GM18868 (cell line): ENCODE measurements at regions not wholly inside any gene's neighbourhood (a gene's known extent, or its start where the extent isn't known, plus 50 kb on each side); places are given as distances from the start of the nearest gene placed in this dataset.

Experiments
- ATAC-seq: cut with Tn5 transposase; IDR thresholded peaks from one replicate; pipeline ENCODE4 v1.9.1; 2021; ENCODE audit warnings: mild to moderate bottlenecking, moderate library complexity; ENCODE audit not compliant: unreplicated experiment

- no peak for ATAC-seq
Observed at GRCh38 chr16:51359141-51359955, 208.3 kb upstream of the SALL1 start.

DNA sequence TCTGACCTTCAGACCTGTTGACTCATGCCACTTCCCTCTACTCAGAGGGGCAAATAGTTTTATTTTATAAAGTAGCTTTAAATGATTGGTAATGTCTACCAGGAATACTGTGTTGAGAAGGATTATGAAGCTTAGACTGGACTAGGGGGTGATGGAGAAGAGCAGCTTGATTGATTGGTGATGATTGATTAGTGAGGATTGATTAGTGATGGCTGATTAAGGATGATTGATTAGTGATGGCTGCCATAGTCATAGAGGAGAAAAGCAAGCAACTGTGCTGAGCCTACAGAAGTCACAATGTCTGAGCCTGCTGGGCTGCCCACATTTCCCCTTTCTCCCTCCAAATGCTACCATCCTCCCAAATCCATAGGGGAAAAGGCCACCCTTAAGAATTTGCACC lies 206.8 kb upstream of the SALL1 start:
- no peak for ATAC-seq

- ATAC-seq, result no peak
Observed at GRCh38 chr16:51355875-51356274, 204.8 kb upstream of the SALL1 start.

DNA sequence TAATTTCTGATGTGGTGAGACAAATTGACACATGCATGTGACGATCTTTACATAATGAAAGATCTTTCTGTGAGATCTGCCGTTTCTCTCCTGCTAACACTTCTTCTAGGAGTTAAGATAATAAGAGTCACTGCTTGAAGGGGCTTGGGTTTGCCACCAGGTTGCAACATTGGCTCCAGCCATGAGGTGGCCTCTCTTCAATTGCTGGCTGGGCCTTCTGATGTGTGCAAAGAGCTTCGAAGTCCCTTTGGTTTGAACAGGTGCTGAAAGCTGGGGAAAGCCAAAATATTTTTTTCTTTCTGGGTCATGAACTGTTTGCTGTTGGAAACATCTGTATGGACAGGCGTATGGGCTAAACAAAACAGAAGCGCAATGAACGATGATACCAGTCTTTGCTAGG lies 204.1 kb upstream of the SALL1 start:
- no peak for ATAC-seq

DNA sequence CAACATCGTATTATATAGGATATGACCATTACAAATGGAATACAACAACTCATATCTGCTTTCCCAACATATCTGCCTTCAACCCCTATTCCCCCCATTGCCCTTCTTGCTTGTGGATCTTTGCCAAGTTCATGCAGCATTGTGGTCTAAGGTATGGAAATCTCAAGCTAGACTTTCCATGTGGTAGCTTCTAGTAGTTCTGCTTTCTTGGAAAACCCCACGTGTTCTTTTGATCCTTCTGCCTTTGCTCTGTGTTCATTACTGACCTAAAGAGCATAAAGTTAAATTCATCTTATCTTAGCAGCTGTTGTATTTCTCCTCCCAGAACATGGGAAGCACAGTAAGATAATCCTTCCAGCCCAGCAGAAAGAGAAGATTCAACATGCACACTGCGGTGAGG lies 202.0 kb upstream of the SALL1 start:
- ATAC-seq, result no peak

DNA sequence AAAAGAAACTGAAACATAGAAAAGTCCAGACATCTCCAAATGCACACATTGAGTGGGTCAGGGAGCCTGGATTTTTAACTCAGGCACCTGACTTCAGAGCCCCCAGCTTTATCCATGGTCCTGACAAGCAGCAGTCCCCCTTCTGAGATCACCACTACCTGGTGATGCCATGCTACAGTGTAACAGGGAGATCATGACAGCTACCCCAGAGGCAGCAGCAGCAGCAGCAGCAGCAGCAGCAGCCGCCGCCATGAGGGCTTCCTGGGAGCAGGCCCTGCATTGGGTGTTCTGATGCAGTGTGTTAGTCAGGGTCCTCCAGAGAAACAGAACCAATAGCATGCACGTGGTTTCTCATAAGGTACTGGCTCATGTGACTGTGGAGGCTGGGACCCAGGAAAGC lies 198.6 kb upstream of the SALL1 start:
- ATAC-seq, result no peak

DNA sequence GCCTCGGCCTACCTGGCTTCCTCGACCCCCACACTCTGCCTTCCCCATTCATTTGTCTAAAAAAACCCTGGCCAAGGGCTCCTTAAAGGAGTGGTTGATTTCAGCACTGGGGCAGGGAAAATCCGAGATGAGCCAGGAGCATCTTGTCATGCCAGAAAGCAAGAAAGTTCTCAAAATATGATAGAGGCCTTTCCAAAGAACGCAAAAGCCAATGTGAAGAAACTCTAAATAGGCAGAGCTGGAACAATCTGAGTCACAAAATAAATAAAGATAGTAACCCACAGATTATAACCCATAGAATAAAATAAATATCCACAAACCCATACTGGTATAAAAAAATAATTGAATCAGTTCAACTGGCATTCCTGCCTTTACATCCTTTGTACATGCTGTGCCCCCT lies 192.3 kb upstream of the SALL1 start:
- ATAC-seq, result no peak

- no peak for ATAC-seq
Observed at GRCh38 chr16:51341204-51341603, 190.1 kb upstream of the SALL1 start.

DNA sequence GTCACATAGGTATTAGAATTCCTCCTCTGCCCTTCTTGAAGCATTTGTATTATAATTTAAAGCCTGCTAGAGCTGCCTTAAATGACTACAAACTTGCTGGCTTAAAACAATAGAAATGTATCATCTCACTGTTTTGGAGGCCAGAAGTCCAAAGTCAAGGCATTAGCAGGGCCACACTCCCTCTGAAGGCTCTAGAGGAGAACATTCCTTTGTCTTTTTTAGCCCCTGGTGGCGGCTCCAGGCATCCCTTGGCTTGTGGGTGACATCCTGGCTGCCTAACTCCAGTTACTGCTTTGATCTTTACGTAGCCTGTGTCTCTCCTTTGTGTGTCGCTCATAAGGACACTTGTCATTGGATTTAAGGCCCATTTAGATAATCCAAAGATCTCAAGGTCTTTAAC lies 186.6 kb upstream of the SALL1 start:
- ATAC-seq, result no peak

GRCh38 chr16:51328733-51329132 lies 177.7 kb upstream of the SALL1 start:
- no peak for ATAC-seq

DNA sequence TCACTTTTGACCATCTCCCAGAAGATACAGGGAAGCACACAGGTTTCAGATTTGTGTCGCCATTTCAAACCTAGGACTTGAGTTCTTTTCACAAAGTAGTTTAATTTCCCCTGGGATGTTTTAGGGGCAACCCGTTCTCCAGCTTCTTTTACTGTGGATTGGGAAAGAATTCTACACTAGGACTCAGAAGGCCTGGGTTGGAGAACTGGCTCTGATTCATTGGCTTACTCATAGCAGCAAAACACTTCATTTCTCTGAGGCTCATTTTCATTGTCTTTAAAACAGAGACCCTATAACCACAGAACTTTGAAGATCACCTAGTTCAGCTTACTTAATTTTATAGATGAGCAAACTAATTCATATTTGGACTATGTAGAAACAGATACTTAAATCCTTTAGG lies 175.9 kb upstream of the SALL1 start:
- ATAC-seq, result no peak

DNA sequence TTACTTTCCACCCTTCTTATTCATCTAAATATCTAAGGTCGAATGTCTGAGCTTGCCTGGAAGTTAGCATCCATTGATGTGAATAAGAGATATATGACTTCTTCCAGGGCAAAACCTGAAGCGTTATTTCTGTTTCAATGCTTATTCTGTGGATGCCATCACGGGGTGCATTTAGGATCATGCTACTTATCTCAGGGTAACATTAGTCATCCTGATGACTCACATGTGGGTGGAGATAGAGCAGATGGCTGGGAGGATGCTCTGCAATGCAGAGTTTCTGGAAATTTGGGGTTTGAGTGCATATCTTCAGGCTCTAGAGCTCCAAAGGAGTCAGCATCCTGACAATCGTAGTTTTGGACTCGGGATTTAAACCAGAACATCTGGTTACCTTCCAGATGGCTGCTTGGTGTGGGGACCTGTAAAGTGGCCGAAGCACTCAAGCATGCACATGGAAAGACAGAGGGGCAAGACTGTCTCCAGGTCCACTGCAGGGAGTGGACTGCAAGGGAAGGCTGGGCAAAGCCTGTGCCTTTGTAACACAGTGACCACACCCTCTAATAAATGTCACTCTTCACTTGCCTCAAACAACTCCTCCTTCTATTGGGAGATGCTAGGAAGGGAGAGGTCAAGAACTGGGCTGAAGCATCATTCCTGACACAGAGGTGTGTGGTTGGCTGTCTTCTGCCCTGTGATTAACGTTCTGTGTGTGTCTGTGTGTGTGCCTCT lies 175.2 kb upstream of the SALL1 start:
- no peak for ATAC-seq

DNA sequence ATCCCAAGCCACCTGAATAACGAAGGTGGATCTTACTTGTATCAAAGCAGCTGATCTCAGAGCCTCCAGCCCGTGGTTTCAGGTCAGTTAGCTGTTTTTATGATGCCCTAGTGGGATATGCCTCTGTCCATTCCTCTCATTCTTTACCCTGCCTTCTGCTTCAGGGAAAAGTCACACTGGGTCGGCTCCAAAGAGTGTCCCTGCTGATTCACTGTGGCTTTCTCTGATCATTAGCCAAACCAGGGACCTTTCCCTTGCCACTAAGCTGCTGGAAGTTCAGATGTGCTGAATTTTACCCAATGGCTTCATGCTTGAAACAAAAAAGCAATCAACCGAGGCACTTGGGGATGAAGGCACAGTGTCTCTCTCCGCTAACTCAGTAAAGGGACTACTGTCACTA lies 170.2 kb upstream of the SALL1 start:
- ATAC-seq, result no peak

DNA sequence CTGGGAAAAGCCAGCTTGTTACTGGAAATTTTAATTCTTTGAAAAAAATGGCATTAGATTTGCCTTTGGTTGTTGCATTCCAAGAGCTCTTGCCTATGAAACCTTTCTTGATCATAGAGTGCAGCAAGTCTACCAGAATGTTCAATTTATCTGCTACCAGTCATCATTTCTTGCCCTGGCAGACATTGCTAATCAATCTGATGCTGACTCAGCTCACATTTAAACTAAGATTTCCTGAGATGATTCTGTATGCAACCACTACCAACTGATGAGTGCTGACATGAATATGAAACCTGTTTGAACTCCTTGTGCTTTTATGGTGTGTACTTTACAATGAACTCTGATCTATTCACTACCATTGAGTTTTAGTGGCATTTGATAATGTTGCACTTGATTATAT lies 166.5 kb upstream of the SALL1 start:
- ATAC-seq, result no peak

DNA sequence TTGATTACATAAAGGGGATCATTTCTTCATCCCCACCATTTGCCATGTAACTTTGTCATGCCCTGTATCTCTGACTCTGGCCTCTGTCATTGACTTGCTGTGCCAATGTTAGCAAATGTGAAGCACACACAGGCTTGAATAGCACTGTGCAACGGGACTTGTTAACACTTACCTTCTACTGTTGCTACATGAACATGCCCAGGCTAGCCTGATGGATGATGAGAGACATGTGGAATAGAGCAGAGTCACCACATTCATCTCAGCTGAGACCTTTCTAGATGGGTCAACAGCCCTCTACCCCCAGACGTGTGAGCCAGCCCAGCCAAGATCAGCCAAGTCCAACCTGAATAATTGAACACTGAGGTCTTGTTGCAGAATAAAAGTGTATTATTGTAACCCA lies 162.1 kb upstream of the SALL1 start:
- no peak for ATAC-seq

DNA sequence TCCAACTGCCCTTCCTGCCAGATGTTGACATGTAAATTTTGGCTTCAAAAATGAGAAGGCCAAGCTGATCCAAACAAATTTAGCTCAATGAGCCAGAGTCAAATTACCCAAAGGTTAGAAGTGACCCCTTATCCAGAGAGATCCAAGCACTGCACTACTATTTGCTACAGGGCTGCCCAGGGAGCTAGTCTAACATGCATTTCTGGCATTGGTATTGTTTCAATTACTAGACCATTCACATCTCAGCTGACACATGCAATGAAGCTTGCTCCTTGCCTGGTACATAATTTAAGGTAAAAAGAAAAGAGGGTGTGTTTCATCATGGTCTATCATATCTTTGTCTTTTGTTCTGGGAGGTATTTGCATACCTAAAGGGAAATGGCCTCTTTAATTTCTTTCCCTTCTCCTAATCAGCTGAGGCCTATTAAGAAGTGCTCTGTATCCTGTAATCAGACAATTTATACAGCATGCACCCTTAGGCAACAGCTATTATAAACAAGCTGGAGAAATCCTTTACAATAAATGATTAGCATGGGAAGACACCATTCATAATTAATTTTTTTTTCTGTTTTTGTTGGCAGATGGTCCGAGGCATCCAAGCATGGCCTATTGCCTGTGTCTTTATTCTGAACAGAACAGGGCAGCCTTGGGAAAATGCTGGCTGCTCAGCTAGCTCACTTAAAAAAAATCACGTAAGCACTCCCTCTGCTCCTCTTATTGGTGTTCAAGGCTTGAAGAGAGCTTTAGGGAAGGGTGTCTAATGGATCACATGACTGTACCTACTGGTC lies 161.5 kb upstream of the SALL1 start:
- ATAC-seq, result no peak

DNA sequence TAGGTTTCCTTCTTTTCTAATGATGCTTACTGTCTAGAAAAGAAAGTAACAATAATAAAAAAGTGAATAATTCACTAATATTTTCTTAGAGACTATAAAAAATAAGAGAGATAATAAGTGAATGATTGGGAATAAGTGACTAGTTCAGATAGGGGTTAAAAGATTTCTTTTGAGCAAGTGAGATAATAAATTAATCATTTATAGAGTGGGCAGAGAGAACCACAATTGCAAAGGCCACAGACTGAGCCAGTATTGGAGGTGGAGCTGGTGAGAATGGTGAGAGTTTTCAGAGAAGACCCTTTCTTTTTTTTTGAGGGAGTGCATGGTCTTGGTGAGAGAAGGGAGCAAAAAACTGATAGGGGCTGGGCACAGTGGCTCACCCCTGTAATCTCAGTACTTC lies 159.1 kb upstream of the SALL1 start:
- no peak for ATAC-seq

DNA sequence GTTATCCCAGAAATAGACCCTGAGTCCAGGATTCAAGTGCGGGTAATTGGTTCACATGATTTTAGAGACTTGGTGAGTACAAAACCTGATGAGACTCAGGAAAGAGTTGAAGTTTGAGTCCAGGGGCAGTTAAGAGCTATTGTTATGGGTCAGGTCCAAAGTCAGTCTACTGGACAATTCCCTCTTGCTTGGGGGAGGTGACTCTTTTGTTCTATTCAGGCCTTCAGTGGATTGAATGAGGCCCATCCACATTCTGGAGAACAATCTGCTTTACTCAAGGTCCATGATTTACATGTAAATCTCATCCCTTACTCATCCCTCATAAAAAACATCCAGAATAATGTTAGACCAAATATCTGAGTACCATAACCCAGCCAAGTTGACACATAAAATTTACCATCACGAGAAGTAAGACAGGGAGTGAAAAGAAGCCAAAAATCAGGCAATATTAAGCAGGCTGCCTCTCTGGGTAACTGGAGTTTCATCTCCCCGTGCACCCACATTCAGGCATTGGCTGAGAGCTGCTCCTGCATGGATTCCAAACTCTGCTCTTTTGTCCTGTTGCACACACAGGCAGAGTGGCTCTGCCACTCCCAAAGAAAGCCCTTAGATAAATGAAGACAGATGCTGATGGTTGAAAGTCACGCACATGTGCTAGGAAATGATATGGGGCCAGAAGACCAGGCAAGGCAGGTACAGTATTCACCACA lies 156.0 kb upstream of the SALL1 start:
- no peak for ATAC-seq

DNA sequence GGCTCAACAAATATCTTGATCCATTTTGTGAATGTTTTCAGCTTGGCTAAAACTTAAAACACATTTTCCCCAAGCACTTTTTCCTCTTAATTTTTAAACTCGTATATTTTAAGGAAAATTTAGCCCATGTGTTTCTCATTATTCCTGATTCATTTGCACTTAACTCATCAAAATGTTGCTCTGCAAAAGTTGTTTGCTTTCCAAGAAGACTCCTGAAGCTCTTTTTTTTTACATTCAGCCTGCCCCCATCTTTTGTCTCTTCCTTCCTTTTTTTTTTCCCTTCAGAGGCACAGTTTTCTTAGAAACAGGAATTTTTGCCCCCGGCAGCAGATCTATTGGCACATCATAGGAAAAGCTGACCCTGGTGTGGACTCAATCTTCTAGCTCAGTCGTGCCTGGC lies 155.0 kb upstream of the SALL1 start:
- no peak for ATAC-seq

- ATAC-seq, result no peak
Observed at GRCh38 chr16:51305337-51305736, 154.3 kb upstream of the SALL1 start.

DNA sequence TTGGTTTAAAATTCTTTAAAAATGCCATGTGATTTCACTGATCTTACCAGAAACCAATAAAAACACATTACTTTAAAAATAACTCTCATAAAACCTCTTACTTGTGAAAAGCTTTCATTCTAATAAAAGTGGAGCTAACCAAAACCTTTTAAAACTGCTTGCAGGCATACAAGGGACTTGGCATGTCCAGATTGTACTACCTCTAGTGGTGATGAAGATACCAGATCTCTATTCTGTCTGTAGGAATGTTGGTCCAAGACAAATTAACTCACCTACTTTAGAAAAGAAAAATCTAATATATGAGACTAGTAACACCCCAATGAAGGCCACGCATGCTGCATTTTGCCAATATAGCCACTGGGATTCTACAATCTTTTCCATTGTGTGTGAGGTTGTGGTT lies 151.0 kb upstream of the SALL1 start:
- ATAC-seq, result no peak
